Stimulated activated CD4-positive, alpha-beta T cell treated with anti-CD3 and anti-CD28 coated beads, Interleukin-4, amount 100 ng/mL, for 4 hours (primary cell): ENCODE measurements at regions not wholly inside any gene's neighbourhood (a gene's known extent, or its start where the extent isn't known, plus 50 kb on each side); places are given as distances from the start of the nearest gene placed in this dataset.

Experiments used
- DNase-seq, 2 experiments: peaks; one replicate each; pipeline ENCODE4 v3.0.0-alpha.2; 2020

GRCh38 chr4:153142700-153143438 lies 61.4 kb upstream of the TRIM2 start:
- DNase-seq: peak; percentile 13 to 46

- no peak for DNase-seq
Measured at GRCh38 chr4:153143527-153144348, 60.5 kb upstream of the TRIM2 start.

GRCh38 chr4:153146031-153146430 lies 58.2 kb upstream of the TRIM2 start:
- no peak for DNase-seq

- DNase-seq: no peak
Measured at GRCh38 chr4:153146961-153147360, 57.3 kb upstream of the TRIM2 start.

GRCh38 chr4:153148791-153149190 lies 55.5 kb upstream of the TRIM2 start:
- DNase-seq: no peak

GRCh38 chr4:153151535-153152455 lies 52.4 kb upstream of the TRIM2 start:
- peak; percentile 24 to 27 for DNase-seq

GRCh38 chr4:153152501-153153338 lies 51.5 kb upstream of the TRIM2 start:
- DNase-seq: peak; percentile 61 to 68

- DNase-seq: peak; percentile 67 to 77
Measured at GRCh38 chr4:153153339-153153871, 50.8 kb upstream of the TRIM2 start.

- DNase-seq: no peak
Measured at GRCh38 chr4:153154007-153154975, 50.0 kb upstream of the TRIM2 start.
